ENCODE measurements at regions not wholly inside any gene's neighbourhood (a gene's known extent, or its start where the extent isn't known, plus 50 kb on each side); places are given as distances from the start of the nearest gene placed in this dataset.

DNA sequence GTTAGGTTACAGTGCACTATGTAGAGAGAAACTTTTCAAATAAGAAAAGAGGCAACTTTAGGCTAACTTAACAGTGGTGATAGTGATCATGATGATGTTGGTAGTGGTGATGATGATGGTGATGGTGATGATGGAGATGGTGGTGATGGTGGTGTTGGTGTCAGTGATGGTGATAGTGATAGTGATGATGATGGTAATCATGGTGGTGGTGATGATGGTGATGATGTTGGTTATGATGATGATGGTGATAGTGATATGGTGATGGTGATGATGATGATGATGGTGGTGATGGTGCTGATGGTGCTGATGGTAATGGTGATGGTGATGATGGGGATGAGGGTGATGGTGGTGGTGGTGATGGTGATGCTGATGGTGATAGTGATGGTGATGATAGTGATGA lies 107.4 kb downstream of the DLL1 start:
- TF ChIP-seq SUZ12 (IDR thresholded peaks at IDR 0.05; ENCODE audit: extremely low read depth, insufficient read depth, insufficient read length) (no peak), YY1 (IDR thresholded peaks at IDR 0.05; ENCODE audit: insufficient read depth, insufficient read length) (no peak)

Data from NT2/D1 (cell line).